Pons (tissue), 1 donor: ENCODE measurements at regions not wholly inside any gene's neighbourhood (a gene's known extent, or its start where the extent isn't known, plus 50 kb on each side); places are given as distances from the start of the nearest gene placed in this dataset.
"Not testable (repeated sequence)": the region's sequence is repeated elsewhere in the genome, so short reads cannot be mapped to it uniquely, and the experiment has no call there.

Experiments used
- DNase-seq: peaks from one replicate; pipeline ENCODE4 v3.0.0-alpha.2; 2016; ENCODE audit warnings: low spot score

DNA sequence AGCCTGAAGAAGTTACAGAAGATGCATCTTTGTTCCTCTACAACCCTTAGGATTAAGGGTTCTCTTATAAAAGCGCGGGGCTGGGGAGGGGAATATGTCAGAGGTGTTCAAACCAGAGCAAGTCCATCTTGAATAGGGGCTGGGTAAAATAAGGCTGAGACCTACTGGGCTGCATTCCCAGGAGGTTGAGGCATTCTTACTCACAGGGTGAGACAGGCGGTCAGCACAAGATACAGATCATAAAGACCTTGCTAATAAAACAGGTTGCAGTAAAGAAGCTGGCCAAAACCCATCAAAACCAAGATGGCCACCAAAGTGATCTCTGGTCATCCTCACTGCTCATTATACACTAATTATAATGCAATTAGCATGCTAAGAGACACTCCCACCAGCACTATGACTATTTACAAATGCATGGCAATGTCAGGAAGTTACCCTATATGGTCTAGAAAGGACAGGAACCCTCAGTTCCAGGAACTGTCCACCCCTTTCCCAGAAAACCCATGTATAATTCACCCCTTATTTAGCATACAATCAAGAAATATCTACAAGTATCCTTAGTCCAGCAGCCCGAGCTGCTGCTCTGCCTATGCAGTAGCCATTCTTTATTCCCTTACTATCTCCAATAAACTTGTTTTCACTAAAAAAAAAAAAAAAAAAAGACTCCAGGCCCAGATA lies 108.1 kb upstream of the FOXN3 start:
- DNase-seq, result no peak

DNA sequence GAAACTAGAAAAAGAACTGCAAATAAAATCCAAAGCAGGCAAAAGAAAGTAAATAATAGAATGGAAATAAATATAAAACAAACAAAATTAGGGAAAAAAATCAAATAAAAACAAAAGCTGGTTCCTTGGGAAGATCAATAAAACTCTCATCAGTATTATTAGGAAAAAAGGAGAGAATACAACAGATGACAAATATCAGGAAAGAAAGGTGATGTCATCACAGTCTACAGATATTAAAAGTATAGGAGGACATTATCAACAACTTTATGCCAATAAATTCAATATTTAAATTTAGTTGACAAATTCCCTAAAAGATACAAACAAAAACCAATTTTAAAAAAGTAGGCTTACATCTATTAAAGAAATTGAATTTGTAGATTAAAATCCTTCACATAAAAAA lies 107.4 kb upstream of the FOXN3 start:
- DNase-seq, result no peak

DNA sequence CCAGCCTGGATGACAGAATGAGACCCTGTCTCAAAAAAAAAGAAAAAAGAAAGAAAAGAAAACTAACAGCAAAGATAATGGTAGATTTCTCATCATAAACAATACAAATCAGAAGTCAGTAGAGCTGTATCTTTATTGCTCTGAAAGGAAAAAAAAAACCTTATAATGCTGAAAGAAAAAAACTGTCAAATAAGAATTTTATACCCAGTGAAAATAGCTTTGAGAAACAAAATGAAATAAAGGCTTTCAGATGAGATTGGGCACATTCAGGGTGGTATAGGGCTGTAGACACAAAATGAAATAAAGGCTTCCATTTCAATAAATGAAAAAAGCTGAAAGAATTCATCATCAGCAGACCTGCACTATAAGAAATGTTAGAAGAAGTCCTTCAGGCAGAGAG lies 105.0 kb upstream of the FOXN3 start:
- DNase-seq, result no peak

DNA sequence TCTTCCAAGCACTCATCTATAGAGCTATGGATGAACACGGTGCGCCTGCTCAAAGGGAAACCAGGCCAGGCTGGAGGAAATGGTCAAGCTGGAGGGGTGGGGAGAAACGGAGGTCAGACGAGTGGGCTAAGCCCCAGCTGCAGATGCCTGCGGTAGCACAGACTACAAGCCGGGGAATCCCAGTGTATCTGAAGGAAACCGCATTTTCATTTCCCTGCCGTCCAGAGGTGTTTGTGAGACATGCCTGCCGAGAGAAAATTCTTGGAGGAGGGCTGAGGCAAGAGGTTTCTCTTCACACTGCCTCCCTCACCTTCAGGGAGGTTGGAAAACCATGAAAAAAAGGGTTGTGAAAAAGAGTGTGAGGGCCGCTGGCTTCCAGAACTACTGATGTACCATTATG lies 102.0 kb upstream of the FOXN3 start:
- DNase-seq, result no peak

DNA sequence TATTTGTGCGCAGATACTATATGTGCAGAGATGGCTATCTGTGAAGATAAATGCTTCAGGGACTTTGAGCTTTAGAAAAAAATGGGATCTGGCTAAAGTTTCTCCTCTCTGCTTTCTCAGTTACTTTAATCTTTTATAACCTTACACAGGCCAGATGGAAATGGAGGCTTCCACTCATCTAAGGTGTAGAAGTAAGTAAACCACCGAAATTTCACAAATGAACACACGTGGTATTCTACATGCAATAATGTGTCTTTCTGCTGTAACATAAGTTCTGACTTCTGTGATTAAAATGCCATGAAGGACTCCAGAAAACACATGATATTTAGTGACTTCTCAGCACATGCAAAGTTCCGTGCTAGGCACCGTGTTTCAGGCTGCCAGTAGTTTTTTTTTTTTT lies 99.1 kb upstream of the FOXN3 start:
- no peak for DNase-seq

DNA sequence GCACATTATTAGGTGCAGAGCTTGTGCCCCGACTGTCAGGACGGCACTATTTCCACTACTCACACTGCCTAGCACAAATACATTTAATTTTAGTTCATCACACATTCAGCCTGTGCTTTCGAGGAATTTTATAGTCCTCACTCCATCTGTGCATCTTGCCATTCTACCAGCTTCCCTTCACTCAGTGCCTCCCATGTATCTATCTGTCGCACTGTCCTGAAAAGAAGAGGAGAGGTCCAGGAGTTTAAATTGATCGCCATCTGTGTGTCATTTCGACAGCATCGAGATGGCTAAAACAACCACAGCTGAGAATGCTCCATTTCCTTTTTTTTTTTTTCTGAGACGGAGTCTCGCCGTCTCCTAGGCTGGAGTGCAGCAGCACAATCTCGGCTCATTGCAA lies 97.6 kb upstream of the FOXN3 start:
- no peak for DNase-seq

DNA sequence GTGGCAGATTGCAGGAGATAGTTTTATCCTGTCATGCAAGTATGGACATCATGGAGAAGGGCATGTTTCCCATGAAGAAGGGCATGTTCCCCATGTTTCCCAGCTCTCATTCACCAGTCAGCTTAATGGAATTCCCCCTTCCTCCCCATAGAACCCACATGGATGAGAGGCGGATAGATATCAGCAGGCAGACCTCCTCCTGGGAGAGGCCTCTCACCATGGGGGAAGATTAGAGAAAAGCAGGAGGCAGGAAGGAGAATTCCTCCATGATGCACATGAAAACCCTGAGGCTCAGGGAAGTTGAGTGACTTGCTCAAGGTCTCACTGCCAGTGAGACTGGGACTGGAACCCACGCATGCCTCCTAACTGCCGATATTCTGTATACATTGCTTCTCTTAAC lies 92.9 kb upstream of the FOXN3 start:
- DNase-seq, result no peak

DNA sequence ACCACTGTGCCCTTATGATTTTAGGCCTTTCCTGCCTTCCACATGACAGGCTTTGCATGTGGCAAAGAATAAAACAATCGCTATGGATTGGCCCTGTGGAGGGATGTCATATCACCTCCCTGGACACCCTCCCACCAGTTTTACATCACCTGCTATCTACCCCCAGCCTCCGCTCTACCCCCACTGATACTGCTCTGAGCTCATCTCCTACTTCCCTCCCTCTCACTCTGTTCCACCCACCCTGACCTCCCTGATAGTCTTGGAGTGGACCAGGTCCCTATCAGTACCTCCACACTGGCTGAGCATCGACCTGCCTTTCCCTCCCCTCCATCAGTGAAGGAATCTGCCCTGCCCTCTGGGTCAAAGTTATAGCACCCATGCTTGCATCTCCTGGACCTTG lies 91.8 kb upstream of the FOXN3 start:
- no peak for DNase-seq

DNA sequence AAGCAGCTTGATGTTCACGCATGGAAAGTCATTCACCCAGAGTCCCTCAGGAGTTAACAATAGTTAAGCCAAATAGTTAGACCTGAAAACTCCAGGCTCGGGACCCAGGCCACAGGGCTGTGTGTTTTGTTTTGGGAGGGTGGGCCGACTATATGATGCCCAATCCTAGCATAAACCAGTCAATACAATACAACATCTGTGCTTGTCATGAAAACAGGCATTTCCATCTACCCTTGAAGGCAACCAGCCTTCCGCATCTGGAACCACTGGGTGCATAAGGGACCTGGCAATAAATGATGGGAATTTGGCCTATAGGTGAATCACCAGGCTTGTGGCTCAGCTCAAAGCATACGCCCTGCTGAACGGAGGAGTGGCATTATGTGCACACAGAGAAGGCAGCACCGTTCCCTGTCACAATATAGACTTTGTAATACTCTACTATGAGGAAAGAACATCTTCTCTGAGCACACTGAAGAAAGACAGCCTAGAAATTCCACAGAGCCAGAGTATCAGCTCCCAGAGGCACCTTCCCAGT lies 91.0 kb upstream of the FOXN3 start:
- DNase-seq, result no peak

DNA sequence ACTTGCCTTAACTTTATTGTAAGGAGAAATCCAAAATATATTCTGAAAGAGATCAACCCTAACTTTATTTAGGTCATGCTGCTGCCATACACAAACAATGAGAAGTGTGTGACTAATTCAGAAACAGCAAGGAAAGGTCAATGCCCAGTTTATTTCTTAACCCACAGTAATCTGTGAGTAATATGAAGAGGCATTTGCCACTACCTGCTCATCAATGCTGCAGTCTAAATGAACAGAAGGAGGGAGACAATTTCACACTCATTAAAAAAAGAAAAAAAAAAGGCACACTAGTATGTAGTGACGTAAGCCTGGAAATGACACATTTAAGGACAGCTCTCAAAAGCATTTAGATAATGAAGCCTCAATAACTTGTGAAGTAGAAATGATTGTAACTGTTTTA lies 90.5 kb upstream of the FOXN3 start:
- DNase-seq, result no peak

DNA sequence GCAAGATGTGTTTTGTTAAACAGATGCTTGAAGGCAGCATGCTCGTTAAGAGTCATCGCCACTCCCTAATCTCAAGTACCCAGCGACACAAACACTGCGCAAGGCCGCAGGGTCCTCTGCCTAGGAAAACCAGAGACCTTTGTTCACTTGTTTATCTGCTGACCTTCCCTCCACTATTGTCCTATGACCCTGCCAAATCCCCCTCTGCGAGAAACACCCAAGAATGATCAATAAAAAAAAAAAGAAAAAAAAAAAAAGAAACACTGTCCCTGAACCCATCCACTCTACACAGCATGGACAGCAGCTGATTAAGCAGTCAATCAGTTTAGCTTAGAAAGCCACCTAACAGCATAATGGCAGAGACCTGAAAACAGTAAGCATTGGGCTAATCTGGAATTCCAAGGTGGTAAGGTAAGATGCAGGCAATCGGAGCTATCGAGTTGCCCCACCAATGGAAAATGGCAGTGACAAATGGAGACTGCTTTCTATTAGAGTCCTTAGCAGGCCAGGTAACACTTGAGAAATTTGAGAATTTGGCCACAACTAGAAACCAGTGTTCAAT lies 89.9 kb upstream of the FOXN3 start:
- DNase-seq, result not testable (repeated sequence)

DNA sequence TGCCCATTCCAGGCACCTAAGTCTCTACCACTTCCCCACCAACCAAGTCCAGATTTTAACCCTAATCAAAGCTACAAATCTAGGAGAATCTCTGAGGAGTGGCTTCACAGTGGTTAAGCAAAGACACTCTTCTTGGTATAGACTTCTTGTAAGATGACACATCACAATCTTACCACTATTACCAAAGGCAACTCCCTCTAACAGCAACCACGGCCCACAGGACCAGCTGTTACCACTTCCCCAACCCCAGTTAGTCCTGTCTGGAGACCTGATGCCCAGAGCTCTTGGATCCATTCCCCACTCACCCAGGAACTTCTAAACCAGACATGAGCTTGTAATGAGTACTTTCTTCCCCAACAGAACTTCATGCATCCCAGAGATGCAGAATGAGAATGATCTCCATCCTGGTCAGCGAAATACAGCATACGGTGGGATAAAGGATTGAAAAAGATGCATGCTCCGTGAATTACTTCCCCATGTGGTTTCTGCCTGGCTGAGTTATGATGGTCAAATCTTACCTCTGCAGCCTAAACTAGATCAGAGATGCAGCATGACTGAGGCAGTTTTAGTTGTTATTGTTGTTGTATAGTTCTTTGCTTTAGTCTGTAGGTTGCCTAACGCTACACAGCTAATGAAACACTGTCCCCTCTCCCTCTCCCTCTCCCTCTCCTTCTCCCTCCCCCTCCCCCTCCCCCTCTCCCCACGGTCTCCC lies 87.7 kb upstream of the FOXN3 start:
- peak; percentile 33 for DNase-seq

DNA sequence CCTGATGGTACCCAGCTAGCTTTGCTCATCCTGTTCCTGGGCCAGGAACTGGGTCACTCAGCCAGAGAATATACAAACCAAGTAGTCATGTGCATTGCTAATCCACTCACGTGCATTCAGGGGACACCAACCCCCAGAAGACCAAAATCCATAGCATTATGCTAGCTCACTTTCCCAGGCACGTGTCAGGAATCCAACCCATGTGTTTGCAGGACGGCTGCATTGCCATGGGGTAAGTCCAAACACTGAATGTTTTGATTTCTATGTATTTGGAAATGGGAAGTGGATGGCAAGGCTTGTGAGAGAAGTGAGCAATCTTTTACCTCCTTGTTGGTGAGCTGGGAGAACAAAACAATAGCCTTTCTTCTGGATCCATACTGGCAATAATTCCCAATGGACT lies 87.1 kb upstream of the FOXN3 start:
- no peak for DNase-seq

DNA sequence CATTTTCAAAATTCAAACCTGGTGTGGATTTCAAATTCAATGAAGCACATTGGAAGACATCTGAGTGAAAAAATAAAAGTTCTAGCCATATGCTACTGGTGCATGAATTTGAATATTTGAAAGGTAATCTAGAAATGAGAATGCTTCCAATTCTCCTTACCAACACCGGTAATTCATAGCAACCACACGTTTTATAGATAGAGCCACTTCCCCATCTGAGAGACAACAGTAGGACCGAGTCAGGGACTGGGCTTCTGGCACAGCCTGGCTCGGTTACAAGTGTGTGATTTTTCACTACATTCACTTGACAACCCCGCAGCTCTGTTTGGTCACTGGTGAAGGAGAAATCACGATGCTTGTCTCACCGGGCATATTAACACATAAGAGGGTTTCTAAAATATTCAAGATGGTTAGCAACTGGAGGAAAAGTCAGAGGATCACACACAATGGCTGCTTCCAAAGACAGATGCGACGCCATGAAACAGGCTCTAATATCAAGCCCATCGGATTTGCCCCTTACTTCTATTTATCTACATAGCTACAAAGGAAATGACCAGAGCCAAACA lies 86.5 kb upstream of the FOXN3 start:
- DNase-seq, result no peak

DNA sequence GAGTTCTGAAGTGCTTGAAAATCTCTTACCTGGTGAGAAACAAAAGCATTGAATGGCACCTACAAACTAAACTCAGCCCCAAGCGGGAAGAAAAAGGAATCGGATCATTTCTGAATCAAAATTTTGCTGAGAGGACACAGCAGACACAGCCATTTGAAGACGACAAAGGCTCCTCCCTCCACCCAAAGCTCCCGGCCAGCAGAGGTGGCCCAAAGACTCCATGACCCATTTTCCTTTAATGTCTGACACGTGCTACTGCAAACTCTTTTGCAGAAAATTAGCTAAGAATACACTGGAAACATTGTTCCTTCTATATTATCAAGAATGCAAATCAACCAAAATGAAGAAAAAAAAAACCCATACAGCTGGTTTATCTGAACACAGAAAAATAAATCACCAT lies 85.9 kb upstream of the FOXN3 start:
- no peak for DNase-seq

DNA sequence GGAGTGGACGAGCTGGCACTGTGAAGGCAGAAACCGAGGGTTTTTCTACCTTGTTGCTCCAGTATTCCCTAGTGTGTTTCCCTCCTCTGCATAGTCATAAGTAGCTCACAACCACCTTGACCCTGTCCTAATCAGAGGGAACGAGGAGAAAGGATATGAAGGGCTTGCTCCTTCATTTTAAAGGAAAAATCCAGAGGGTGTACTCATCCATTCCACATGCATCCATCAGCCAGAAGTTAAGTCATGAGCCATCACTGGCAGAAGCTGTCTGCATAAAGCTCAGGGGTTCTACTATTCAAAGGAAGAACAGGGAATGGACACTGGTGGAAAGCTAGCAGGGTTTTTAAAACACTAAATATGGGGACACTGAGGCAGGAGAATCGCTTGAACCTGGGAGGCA lies 84.3 kb upstream of the FOXN3 start:
- no peak for DNase-seq

DNA sequence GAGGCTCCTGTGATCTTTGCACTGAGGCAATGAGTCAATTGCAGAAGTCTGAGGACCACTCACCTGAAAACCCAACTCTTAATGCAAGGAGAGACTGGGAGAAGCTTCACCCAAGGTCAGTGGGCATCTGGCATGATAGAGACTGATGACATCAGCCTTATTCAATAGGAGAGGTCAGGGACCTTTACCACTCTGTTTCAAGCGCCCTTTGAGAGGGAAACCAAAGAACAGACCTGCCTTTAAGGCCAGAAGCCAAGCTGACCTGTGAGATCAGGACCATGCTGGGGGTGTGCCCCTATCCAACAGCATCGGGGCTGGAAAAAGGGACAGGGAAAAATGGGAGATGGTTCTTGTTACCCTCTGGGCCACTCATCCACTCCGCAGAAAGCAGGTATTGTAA lies 83.3 kb upstream of the FOXN3 start:
- DNase-seq, result no peak

DNA sequence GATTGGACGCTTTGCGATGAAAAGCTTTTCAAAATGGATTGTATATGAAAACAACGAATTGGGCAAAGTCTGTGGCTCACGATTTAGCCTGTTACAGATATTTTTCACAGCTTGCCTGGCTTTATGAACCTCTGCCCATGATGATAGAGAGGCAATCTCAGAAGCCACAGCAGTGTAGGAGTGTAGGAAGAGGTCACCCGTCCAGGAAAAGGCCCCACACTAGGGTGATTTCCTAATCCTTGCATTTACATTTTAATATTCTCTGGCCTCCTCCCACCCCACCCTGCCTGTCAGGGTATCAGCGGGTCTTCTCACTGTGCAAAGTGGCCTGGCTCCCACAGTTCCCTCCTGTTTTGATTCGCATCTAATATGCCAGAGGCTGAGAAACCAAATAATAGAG lies 81.8 kb upstream of the FOXN3 start:
- no peak for DNase-seq

DNA sequence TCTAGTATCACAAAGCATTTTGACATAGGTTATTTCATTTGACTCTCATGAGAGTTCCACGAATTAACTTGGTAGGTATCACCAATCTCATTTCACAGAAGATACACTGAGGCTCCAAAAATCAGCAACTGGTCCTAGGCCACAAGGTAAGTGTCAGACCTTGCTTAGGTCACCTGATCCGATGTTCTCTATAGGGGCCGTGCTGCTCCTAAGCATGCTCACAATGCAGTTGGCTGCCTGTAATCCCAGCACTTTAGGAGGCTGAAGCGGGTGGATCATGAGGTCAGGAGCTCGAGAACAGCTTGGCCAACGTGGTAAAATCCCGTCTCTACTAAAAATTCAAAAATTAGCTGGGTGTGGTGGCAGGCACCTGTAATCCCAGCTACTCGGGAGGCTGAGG lies 78.7 kb upstream of the FOXN3 start:
- DNase-seq, result no peak

DNA sequence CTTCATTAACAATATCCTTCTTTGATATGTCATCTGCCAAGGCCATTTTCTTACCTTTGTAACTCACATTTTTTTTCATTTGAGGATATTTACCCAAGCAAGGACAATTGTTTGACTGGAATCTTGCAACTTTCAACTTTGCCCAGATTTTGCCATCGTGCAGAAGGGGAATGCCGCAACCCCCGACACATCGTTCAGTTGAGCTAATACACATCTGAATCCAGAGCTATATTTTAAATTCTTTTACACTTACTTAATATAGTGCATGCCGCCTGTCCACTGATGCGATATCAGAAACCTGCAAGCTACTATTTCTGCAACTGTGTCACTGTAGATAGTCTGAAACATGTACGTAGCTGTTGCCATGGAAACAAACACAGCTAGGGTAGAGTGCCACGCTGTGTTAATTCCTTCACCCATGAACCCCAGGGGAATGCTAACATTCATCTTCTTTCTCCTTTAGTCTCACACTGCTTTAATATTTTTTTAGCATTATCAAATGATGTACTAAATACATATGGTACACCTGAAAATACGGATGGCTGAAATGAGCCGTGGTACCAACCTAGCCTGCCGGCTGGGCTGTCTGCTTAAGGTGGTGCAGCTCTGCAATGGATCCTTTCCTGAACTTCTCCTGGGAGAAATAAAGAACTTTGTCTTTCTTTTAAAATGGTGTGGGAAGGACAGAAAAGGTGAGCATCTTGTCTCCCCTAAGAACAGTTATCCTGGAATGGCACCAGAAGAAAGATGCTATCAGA lies 77.0 kb upstream of the FOXN3 start:
- no peak for DNase-seq

DNA sequence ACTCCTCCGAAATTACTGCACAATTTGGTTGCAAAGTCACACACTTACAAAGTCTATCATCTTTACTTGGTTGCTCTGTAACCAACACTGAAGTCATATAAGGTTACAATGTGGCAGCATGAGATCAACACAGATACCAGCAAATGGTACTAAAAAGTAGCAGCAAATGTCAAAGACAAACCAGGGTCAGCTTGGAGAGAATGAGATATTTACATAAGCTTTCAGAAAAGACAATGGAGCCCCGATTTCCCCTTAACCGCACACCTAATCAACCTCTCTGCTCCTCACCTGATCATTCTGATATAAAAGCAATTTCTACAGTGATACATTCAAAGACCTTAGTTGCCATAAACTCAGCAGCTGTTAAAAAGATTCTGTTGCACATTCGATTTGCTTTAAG lies 76.4 kb upstream of the FOXN3 start:
- no peak for DNase-seq

DNA sequence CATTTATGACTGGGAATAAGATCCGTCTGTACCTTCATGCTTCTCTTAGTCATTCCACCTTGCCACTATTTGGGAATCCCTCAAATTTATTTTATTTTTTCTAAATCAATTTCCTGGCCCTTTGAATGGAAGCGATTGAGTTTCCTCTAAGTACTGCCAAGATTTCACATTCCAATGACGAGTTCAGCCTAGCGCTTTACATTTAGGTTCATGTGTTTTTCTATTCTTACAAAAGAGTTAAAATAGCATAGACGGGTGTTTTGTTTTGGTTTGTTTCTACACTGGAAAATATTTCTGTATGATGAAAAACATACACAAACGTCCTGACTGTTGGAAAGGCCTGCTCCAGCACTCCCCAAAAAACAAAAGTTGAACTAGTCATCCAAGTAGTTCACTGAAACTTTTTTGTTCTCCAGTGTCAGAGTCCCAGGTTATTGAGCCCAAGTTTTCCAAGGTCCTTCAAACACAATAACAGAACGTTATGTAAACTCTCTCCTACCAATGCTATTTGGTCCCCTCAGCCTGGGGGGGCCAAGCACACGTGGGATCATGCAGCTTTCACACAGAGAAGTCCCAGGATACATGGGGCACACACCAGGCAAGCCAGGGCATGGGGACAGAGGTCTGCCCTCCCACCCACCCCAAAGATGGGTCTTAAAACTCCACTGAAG lies 74.8 kb upstream of the FOXN3 start:
- DNase-seq, result no peak
